Thoracic aorta (tissue), 2 donors: ENCODE measurements at regions not wholly inside any gene's neighbourhood (a gene's known extent, or its start where the extent isn't known, plus 50 kb on each side); places are given as distances from the start of the nearest gene placed in this dataset.

Source experiments
- ATAC-seq: fragments of 150-250 bp; one replicate; pipeline ENCODE4 v1.8.0; 2017; ENCODE audit warnings: low read depth; ENCODE audit not compliant: insufficient number of reproducible peaks, low FRiP score
- DNase-seq: peaks from one replicate; pipeline ENCODE4 v3.0.0-alpha.2; 2020; ENCODE audit warnings: low spot score
- H3K27ac ChIP-seq, 2 donors: fragments of 200-600 bp; sonication (generic); 1 replicate in 1 of 2; 2 replicates in 1 of 2; pipeline ENCODE4 v1.5.1; 2016; ENCODE audit warnings: mild to moderate bottlenecking in 2 of 2, moderate library complexity in 2 of 2
- H3K27me3 ChIP-seq: fragments of 200-600 bp; sonication (generic); replicated peaks from 2 replicates; pipeline ENCODE4 v1.6.0; 2016; ENCODE audit warnings: mild to moderate bottlenecking; ENCODE audit not compliant: insufficient read depth
- H3K36me3 ChIP-seq: fragments of 200-600 bp; sonication (generic); one replicate; pipeline ENCODE4 v1.5.1; 2016
- H3K4me1 ChIP-seq, 2 donors: fragments of 200-600 bp; sonication (generic); 1 replicate in 1 of 2; 2 replicates in 1 of 2; pipeline versions ENCODE4 v1.5.1 to v1.6.0; 2016; ENCODE audit warnings: low read depth in 2 of 2, mild to moderate bottlenecking in 1 of 2; ENCODE audit not compliant: control insufficient read depth in 1 of 2
- H3K4me3 ChIP-seq: fragments of 200-600 bp; sonication (generic); 2 replicates; pipeline ENCODE4 v1.5.1; 2016; ENCODE audit warnings: mild to moderate bottlenecking
- H3K9me3 ChIP-seq: fragments of 200-600 bp; sonication (generic); 2 replicates; pipeline ENCODE4 v1.5.1; 2016
- CTCF ChIP-seq: fragments of 200-600 bp; sonication (generic); IDR thresholded peaks from one replicate; pipeline ENCODE4 v1.5.1; 2019; ENCODE audit warnings: antibody characterized with exemption

- no peak for ATAC-seq
- no peaks in the 10 kb centered on the region for H3K36me3 ChIP-seq
- no peaks in the 10 kb centered on the region for H3K4me1 ChIP-seq
- DNase-seq, result no peak
- H3K27me3 ChIP-seq, result no peaks in the 10 kb centered on the region
- H3K27ac ChIP-seq, result no peak overlapping the region
- no peaks in the 10 kb centered on the region for H3K9me3 ChIP-seq
- TF ChIP-seq CTCF, result no peak
- H3K4me3 ChIP-seq, result no peak overlapping the region
Observed at GRCh38 chr7:35468606-35469005, 214.7 kb upstream of the TBX20 start.

GRCh38 chr7:35467456-35467978 lies 213.6 kb upstream of the TBX20 start:
- H3K36me3 ChIP-seq, result no peaks in the 10 kb centered on the region
- no peak for TF ChIP-seq CTCF
- no peak for DNase-seq
- no peak overlapping the region for H3K27ac ChIP-seq
- no peak for ATAC-seq
- no peak overlapping the region for H3K4me3 ChIP-seq
- no peaks in the 10 kb centered on the region for H3K9me3 ChIP-seq
- no peaks in the 10 kb centered on the region for H3K4me1 ChIP-seq
- H3K27me3 ChIP-seq, result no peaks in the 10 kb centered on the region

GRCh38 chr7:35465791-35466336 lies 212.0 kb upstream of the TBX20 start:
- DNase-seq (no peak), ATAC-seq (no peak)
- Histone ChIP-seq H3K4me3 (no peak overlapping the region), H3K36me3 (no peaks in the 10 kb centered on the region), H3K9me3 (no peaks in the 10 kb centered on the region), H3K27me3 (no peaks in the 10 kb centered on the region), H3K4me1 (no peaks in the 10 kb centered on the region), H3K27ac (no peak overlapping the region)
- no peak for TF ChIP-seq CTCF

GRCh38 chr7:35463751-35464150 lies 209.9 kb upstream of the TBX20 start:
- H3K4me3 ChIP-seq, result no peak overlapping the region

GRCh38 chr7:35463176-35463700 lies 209.3 kb upstream of the TBX20 start:
- no peak for TF ChIP-seq CTCF
- no peak for DNase-seq
- no peaks in the 10 kb centered on the region for H3K9me3 ChIP-seq
- no peak for ATAC-seq
- H3K27ac ChIP-seq, result no peak overlapping the region
- H3K27me3 ChIP-seq, result no peaks in the 10 kb centered on the region
- H3K4me3 ChIP-seq, result no peak overlapping the region
- H3K4me1 ChIP-seq, result no peaks in the 10 kb centered on the region
- H3K36me3 ChIP-seq, result no peaks in the 10 kb centered on the region

More at GRCh38 chr7:35463751-35464150, 209.9 kb upstream of the TBX20 start:
- TF ChIP-seq CTCF, result no peak
- Histone ChIP-seq H3K27me3 (no peaks in the 10 kb centered on the region), H3K36me3 (no peaks in the 10 kb centered on the region), H3K9me3 (no peaks in the 10 kb centered on the region), H3K27ac (no peak overlapping the region), H3K4me1 (no peaks in the 10 kb centered on the region)
- DNase-seq (no peak), ATAC-seq (no peak)
